Activated CD4-positive, alpha-beta T cell treated with anti-CD3 and anti-CD28 coated beads, Interleukin-2, amount 50 U/mL, for 4 hours (primary cell): ENCODE measurements at regions not wholly inside any gene's neighbourhood (a gene's known extent, or its start where the extent isn't known, plus 50 kb on each side); places are given as distances from the start of the nearest gene placed in this dataset.

Experiments used
- DNase-seq, 2 experiments: peaks; one replicate each; pipeline ENCODE4 v3.0.0-alpha.2; 2020

DNA sequence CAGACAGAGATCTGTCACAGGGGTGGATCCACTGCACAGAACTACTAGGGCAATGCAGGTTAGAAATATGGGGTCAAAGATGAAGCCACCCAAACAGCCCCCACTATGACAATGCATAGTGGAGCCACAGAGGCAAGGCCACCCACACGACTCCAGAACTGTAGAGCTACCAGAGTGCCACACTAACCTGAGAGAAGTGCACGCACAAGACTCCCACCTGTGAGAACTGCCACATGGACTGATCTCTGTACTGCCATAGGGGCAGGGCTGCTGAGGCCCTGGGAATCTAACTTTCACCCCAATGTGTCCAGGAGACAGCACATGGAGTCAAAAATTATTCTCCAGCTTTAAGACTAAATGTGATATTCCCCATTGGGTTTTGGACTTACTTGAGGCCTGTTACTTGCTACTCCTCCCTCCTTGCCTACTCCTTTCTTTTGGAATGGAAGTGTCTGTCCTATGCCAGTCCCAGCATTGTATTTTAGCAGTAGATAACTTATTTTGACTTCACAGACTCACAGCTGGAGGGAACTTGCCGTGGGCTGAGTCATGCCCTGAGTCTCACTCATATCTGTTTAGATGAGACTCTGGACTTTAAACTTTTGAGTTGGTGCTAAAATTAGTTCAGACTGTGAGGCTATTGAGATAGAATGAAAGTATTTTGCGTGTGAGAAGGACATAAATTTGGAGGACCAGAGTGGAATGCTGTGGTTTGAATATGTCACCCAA lies 853.3 kb downstream of the MAT2B start:
- DNase-seq: no peak

DNA sequence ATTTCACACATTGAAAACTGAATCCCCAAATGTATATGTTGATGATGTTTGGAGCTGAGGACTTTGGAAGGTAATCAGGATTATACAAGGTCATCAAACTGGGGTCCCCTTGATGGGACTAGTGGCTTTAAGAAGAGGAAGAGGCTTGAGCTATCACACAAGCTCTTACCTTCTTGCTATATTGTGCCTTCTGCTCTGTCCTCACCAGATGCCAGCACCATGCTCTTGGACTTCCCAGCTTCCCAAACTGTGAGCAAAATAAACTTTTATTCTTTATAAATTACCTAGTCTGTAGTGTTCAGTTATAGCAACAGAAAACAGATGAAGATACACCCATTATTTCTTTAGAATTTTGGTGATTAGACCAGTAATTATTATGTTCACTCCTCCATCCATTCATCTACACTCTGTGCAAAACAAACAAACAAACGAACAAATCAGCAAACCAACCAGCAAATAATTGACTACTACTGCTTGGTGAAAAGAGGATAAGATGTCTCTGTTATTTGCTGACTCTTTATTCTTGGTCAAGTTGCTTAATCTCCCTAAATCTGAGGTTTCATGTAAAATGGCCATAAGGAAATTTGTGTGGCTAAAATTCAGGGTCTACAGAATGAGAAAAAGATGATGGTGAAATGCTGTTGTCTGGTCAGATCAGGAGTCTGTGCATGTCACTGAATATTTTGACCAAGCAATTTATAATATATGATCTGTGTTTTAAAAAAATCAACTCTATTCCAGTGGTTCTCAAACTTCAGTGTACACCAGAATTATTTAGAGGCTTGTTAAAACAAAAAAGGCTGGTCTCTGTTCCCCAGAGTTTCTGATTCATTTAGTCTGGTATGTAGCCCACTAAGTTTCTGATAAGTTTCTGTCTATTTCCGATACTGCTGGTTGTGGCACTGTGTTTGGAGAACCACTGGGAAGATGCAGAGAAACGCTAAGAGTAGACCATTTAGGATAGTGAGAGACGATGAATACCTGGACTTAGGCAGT lies 854.1 kb downstream of the MAT2B start:
- no peak for DNase-seq

GRCh38 chr5:164360589-164360988 lies 855.2 kb downstream of the MAT2B start:
- no peak for DNase-seq

GRCh38 chr5:164361986-164362385 lies 856.6 kb downstream of the MAT2B start:
- DNase-seq: no peak

DNA sequence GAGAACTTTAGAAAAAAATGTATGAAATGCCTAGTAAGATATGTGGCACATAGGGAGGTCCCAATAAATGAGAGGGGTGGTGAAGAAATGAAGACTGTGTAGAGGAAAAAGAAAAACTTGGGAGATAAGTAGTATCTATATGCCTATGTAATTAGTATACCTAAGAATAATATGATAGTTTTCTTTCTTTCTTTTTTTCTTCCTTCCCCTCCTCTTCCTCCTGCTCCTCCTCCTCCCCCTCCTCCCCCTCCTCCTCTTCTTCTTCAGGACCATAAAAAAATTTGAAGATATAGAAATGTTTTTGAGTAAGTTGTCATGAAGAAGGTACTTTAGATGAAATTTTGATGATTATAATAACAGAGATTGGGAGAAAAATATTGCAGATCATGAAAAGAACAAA lies 857.4 kb downstream of the MAT2B start:
- no peak for DNase-seq

DNA sequence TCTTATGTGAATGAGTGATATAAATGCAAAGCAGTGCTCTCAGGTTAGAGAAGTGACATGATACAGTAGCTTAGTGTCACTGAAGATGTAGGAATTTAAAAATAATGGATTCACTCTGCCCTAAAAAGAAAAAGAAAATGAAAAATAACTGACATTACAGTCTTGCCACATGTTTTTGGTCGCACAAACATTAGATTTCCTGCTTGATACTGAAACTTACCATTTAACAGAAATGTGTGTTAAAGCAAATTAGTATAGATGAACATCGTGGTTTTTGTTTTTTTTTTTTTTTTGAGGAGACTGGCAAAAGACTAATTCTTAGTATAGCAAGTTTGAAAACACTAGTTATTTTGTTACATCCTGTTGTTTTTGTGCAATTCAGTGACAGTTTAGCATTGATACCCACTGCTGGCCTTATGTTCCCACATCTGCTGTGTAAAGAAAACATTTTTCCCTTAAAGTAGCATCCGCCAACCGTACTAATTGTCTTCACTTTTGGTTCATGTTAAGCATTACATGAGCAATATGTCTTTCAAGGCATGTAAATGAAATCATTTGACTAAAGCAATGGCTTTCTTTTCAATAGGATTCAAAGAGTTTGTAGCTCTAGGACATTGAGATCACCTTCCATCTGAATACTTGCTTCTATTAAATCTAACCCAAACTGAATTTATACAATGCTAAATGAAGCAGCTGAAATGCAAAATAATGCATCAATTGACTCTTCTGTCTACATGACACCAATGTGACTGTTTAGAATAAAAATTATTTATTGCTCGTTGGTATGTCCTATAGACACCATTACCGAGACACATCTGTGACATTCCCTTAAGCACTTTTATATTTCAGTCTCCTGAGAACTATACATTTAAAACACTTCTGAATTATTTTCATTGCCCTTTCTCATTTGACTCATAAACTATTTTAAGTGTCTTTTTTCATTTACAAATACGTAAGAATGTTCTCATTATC lies 859.1 kb downstream of the MAT2B start:
- no peak for DNase-seq

DNA sequence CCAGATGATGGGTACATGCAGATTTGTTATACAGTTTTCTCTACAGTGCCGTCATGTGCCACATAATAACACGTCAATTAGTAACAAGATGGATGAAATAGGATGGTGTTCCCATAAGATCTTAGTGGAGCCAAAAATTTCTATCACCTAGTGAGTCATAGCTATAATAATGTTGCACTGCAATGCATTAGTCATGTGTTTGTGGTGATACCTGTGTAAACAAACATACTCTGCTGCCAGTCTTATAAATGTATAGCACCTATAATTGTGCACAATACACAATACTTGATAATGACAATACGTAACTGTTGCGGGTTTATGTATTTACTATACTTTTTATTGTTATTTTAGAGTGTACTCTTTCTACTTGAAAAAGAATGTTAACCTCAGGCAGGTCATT lies 865.4 kb downstream of the MAT2B start:
- DNase-seq: no peak

DNA sequence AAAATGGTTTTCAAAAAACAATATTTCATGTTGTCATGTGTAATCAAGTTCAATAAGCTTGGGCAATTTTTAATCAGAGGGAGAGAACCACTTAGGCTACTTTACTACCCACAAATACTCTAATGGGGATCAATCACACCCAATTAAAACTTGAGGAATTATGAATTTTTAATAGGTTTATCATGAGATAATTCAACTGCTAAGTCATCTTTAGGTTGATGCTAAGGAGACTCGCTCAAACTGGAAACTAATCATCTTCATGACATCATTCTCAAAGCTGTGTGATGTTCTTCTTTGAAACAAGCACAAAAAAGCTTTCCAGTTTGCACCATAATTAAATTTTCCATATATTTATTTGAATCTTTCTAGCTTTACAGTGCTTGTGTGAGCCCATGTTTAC lies 867.5 kb downstream of the MAT2B start:
- DNase-seq: no peak

DNA sequence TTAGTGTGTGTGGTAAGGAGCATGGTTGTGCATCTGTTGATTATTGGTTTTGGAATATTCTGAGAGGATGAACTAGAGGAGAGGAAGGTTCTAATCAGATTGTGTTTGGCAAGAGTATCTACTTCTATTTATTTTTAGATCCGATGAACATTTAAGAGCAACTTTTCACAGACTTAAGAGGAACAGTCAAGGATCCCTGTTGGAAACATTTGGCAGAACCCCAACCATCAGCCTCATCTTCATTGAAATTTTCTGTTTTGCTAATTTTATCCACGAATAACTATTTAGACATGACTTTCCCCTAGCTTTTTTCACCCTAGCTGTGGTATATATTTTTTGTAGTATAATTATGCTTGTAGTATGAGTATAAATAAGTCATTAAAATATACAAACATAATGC lies 868.5 kb downstream of the MAT2B start:
- no peak for DNase-seq

GRCh38 chr5:164375051-164375450 lies 869.6 kb downstream of the MAT2B start:
- DNase-seq: no peak

- DNase-seq: no peak
Measured at GRCh38 chr5:164376843-164377242, 871.4 kb downstream of the MAT2B start.

- DNase-seq: no peak
Measured at GRCh38 chr5:164377746-164378145, 872.3 kb downstream of the MAT2B start.

GRCh38 chr5:164383662-164384061 lies 878.2 kb downstream of the MAT2B start:
- DNase-seq: no peak

DNA sequence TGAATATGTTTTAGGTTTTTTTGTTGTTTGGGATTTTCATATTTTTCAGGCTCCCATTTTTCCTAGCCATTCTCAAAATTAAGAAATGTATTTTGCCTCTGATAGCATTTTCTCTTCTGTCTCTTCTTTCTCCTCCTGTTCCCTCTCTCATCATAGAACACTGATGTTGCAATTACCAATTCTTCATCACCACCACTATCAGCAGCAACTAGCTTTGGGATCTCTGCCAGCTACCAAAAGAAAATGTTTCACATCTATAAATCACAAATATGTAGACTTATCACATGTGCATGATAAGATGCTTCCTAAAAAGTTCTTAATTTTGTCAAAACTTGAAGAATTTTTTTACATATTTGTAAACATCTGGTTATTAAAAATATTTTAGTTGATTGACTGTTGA lies 887.1 kb downstream of the MAT2B start:
- no peak for DNase-seq

DNA sequence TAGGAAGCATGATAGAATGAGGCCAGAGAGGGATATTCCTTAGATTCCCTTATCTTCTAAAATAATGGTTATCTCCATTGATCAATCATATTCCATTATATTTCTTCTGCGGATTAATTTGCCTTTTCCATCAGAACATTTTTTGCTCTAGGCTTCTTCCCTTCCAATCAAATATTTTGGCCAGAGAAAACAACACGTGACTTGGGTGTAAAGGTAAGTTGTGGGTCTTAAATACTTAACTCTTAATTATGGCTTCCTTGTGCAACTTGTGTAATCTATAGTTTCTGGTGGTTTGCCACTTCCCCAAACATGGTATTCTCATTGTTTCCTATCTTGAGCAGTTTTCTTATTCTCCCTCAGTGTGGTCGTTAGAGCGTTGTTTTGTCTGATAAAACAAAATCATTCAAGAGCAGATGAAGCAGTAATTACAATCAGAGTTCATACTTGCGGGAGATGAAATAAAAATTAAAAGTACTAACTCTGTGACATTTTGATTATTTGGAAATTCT lies 889.3 kb downstream of the MAT2B start:
- no peak for DNase-seq

DNA sequence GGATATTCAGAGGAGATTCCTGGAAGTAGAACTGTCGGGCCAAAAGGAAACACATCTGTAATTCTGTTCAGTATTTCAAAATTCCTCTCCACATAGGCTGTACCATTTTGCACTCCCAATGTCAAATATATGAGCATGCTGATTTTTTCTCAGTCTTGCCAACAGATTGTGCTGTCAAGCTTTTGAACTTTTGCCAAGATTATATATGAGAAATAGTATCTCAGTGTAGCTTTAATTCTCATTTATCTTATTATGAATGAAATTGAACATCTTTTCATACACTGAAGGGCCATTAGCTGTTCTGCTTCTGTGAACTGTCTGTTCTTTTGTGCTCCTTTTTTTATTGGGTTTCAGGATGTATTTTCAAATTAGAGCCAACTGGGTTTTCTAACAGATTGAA lies 907.1 kb downstream of the MAT2B start:
- no peak for DNase-seq

GRCh38 chr5:164420161-164420560 lies 914.7 kb downstream of the MAT2B start:
- no peak for DNase-seq

GRCh38 chr5:164422400-164422799 lies 917.0 kb downstream of the MAT2B start:
- DNase-seq: no peak

DNA sequence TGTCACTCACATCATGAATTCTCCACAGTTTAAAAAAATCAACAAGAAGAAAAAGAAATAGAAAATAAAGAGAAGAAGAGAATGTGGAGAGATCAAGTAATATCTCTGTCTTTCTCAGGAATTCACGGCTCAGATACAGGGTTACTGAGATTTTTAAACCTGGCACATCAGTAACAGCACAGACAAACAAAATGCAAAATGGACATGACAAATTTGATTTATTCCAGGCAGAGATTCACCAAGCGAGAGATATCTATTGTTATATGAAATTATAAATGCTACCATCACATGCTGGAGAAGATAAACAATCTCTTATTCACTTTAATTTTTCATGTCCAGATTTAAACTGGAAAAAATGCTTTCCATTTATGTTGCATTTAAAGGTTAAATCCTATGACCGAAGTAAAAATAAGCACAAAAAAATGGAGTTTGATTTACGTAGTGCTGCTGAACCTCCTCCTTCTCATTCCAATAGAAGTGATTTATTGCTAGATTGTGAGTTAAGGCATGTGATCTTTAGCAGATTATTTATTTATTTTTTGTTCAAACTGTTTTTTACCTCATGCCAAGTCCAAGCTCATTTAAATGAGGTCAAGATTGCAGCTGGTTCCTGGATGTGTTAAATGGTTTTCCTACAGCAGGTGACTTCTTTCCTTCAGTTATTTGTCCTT lies 926.4 kb downstream of the MAT2B start:
- DNase-seq: no peak

- no peak for DNase-seq
Measured at GRCh38 chr5:164433106-164433870, 927.9 kb downstream of the MAT2B start.

GRCh38 chr5:164435576-164435975 lies 930.2 kb downstream of the MAT2B start:
- DNase-seq: no peak
